ENCODE measurements at regions not wholly inside any gene's neighbourhood (a gene's known extent, or its start where the extent isn't known, plus 50 kb on each side); places are given as distances from the start of the nearest gene placed in this dataset.

GRCh38 chr20:11520596-11520995 is 397.1 kb upstream of the BTBD3 start:
- no peak for DNase-seq (ENCODE audit: low read depth)

- DNase-seq (ENCODE audit: low read depth), result no peak
These were observed 396.0 kb upstream of the BTBD3 start for GRCh38 chr20:11521476-11522365.

- DNase-seq (ENCODE audit: low read depth), result no peak
These were observed 395.3 kb upstream of the BTBD3 start for GRCh38 chr20:11522366-11522741.

- DNase-seq (ENCODE audit: low read depth), result no peak
These were observed 388.6 kb upstream of the BTBD3 start for GRCh38 chr20:11529047-11529446.

GRCh38 chr20:11537032-11537431 is 380.7 kb upstream of the BTBD3 start:
- DNase-seq (ENCODE audit: low read depth), result no peak

GRCh38 chr20:11539450-11539849 is 378.2 kb upstream of the BTBD3 start:
- no peak for DNase-seq (ENCODE audit: low read depth)

- DNase-seq (ENCODE audit: low read depth), result no peak
These were observed 377.1 kb upstream of the BTBD3 start for GRCh38 chr20:11540558-11540957.

- no peak for DNase-seq (ENCODE audit: low read depth)
These were observed 375.0 kb upstream of the BTBD3 start for GRCh38 chr20:11542645-11543044.

- peak; percentile 43 for DNase-seq (ENCODE audit: low read depth)
These were observed 373.5 kb upstream of the BTBD3 start for GRCh38 chr20:11544029-11544678.

GRCh38 chr20:11546939-11547338 is 370.8 kb upstream of the BTBD3 start:
- DNase-seq (ENCODE audit: low read depth), result no peak

GRCh38 chr20:11549172-11550103 is 368.3 kb upstream of the BTBD3 start:
- DNase-seq (ENCODE audit: low read depth), result no peak

GRCh38 chr20:11550657-11551338 is 366.9 kb upstream of the BTBD3 start:
- no peak for DNase-seq (ENCODE audit: low read depth)

- DNase-seq (ENCODE audit: low read depth), result no peak
These were observed 366.2 kb upstream of the BTBD3 start for GRCh38 chr20:11551479-11551878.

GRCh38 chr20:11553603-11554002 is 364.1 kb upstream of the BTBD3 start:
- no peak for DNase-seq (ENCODE audit: low read depth)

- DNase-seq (ENCODE audit: low read depth), result no peak
These were observed 362.2 kb upstream of the BTBD3 start for GRCh38 chr20:11555510-11555909.

GRCh38 chr20:11556410-11556809 is 361.3 kb upstream of the BTBD3 start:
- no peak for DNase-seq (ENCODE audit: low read depth)

- no peak for DNase-seq (ENCODE audit: low read depth)
These were observed 353.2 kb upstream of the BTBD3 start for GRCh38 chr20:11564491-11564890.

- DNase-seq (ENCODE audit: low read depth), result no peak
These were observed 348.5 kb upstream of the BTBD3 start for GRCh38 chr20:11569163-11569562.

- DNase-seq (ENCODE audit: low read depth), result no peak
These were observed 344.2 kb upstream of the BTBD3 start for GRCh38 chr20:11573507-11573906.

GRCh38 chr20:11581271-11581670 is 336.4 kb upstream of the BTBD3 start:
- peak; percentile 46 for DNase-seq (ENCODE audit: low read depth)

GRCh38 chr20:11582060-11582459 is 335.6 kb upstream of the BTBD3 start:
- no peak for DNase-seq (ENCODE audit: low read depth)

All from CMK (cell line).